HG03575 (cell line): ENCODE measurements at regions not wholly inside any gene's neighbourhood (a gene's known extent, or its start where the extent isn't known, plus 50 kb on each side); places are given as distances from the start of the nearest gene placed in this dataset.

Source experiments
- ATAC-seq: cut with Tn5 transposase; IDR thresholded peaks from one replicate; pipeline ENCODE4 v1.9.1; 2021; ENCODE audit not compliant: unreplicated experiment, insufficient number of reproducible peaks, low FRiP score; ENCODE audit errors: extremely low read depth

DNA sequence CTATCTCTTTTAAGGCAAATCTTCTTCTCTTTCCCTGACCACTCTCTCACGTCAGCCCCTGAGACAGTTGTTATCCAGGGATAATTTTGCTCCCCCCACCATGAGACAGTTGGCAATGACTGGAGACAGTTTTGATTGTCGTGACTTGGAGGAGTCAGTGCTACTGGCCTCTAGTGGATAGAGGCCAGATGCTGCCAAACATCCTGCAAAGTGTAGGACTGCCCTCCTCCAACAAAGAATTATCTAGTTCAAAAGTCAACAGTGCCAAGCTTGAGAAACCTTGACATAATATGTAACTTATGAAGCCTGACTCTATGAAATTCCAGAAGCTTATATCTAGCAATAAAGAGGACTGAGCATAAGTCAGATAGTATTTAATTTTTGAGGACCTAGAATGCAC is 502.1 kb upstream of the IGFBP7 start:
- no peak for ATAC-seq

DNA sequence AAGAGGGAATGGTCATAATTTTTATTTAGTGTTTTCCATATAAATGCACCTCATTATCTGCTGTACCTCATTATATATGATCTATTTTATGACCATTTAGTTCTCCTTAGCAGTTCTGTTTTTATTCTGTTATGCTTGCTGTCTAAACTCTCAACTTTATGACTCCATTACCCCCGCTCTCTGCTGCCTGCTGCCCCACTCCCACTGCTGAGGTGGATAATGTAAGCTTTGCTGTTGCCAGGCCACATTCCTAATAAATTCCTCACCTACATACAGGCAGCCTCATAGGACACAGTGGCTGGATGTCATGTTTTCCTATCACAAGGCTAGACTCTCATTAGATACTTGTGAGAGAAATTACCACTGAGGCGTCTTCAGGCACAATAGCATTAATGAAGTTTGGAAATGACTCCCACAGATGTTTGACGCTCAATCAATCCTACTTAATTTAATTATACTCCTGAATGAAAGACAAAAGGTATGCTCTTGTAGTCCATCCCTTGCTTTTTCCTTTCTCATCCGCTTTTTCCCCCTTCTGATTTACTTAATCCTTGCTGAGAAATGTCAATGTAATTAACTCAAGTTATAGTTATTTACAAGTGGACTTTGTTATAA is 497.5 kb upstream of the IGFBP7 start:
- no peak for ATAC-seq

DNA sequence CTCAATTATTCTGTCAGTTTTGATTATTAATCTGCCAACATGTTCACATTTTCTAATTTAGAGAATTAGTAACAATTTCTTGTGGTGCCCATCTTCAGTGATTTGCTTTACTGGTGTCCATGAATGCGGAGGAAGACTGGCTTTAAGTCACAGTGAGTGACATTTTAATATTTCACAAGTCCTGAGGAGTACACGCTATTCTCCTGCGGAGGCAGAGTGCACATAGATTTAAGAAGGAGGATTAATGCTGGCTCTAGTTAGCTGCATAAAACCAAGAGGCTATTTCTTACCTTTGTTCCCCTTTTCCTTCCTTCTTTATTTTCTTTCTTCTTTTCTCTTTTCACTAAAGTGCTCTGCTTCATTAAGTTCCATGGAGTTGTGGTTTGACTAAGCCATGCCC is 495.2 kb upstream of the IGFBP7 start:
- no peak for ATAC-seq

DNA sequence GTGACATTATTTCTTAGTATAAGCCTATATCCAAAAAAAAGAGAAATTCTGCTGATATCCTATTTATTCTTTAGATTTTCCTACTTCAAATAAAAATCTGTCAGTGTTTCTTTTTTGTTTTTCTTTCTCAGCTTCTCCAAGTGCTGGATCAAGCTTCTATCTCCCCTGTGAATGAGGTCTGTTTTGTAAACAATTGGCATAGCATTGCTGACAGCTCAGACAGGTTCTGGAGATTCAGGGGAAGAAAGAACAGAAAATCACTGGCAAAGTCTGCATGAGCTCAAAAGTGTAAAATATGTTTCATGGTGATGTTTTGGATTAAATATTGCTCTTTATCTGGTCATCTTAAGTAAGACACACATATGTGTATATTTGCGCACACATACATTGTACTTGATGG is 492.0 kb upstream of the IGFBP7 start:
- no peak for ATAC-seq

DNA sequence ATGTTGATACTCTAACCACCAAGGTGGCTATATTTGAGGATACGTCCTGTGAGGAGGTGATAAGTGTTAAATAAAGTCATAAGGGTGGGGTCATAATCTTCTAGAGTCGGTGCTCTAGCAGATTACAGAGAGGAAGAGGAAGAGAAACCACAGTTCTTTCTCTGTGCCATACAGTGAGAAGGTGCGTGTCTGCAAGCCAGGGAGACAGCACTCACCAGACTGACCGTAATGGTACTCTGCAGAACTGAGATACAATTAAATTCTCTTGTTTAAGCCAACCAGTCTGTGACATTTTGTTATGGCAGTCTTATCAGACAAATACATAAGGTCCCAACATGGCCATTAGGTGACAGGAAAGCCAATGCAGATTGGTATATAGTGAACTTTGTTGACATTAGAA is 480.9 kb upstream of the IGFBP7 start:
- ATAC-seq, result no peak

GRCh38 chr4:57588557-57588956 is 478.4 kb upstream of the IGFBP7 start:
- no peak for ATAC-seq

DNA sequence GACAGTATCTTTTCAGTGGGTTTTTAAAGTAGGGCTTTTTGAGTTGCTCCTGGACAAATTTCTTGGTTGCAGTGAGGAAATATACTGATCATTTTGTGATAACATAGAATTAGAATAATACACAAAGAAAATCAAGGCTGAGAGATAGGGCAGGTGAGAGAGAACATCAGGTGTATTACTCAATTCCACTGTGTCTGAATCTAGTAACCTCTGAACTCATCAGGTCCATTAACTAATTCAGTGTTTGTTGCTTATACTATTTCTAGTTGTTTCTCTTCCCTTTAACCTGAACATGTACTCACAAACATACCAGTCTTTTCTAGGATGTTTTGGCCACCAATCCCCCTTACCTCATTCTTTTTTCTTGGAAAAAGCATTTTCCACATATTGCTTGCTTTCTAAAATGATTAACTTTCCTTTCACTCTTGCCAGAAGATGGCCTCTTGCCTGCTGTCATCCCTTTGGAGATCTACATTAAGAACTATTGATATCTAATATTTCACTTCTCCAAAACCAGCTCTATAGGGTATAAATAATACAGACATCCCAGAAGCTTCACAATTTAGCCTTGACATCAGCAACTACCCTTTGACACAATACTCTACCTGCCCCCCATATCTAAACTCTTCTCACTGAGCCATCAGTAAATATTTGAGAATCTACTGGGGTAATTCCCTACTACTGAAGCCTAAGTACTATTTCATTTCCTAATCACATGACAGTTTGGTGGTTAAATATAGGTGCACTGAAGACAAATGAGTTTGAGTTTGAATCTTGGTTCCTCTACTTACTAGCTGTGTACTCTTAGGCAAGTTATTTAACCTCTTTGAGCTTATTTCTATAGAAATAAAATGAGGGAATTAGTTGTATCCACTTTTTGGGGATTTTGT is 470.8 kb upstream of the IGFBP7 start:
- no peak for ATAC-seq

DNA sequence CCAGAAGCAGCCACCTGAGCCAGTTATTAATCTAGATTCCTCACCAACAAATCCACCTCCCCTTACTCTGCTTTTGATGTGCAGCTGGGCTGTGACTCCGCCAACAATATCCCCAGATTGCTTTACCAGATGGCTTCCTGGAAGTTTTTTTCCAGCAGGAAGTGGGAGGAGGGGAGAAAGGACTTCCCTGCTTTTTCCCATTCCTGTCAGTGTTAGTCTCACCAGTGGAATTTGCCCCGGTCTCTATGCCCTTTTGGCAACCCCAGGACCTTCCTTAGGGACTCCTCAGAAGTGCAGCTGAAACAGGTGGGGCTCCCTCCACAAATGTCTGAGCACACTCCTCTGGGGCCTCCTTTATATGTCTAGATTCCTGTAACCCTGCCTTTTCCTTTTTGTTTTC is 465.2 kb upstream of the IGFBP7 start:
- no peak for ATAC-seq

DNA sequence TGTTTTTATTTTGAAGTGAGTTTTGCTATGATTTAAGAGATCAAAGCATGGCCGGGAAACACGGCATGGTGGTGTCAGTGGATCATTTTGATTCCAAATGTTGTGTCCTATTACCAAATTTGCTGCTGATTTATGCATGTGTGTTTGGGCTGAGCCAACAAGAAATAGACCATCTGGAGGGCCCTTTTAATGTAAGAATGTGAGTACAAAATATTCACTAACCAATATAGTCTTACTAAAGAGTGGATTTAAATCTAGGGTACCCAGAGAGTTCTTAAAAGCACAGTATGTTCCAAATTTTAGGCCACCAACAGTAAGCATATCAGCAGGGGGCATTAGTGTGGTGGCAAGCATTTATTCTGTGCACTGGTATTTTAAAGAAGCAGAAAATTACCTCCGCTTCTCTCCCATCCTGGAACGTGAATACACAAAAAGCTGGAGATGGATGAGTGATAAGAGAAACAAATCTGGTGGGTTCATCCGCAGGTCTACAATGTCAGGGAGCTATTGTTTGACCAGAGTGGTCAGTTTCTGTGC is 444.4 kb upstream of the IGFBP7 start:
- no peak for ATAC-seq

GRCh38 chr4:57553728-57554127 is 443.5 kb upstream of the IGFBP7 start:
- no peak for ATAC-seq

- ATAC-seq, result no peak
These were observed 440.0 kb upstream of the IGFBP7 start for GRCh38 chr4:57550198-57550597.

DNA sequence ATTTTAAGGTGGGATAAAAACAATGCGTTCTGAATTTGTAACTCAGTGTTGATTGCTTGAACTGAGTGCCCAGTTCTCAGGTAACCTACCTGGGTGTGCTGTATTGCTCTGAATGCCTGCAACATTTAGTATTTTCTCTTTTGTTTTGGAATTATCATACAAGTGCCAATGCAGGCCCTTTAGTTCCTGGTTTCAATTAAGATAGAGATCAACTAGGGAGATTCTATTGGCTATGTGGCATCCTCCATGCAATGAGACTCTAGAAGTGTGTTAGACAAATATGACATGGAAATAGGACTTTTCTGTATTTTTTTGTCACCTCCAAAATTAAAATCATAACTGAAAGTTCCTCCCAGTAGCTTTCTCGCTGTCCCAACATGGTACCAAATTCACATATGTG is 438.7 kb upstream of the IGFBP7 start:
- ATAC-seq, result no peak

GRCh38 chr4:57544811-57545654 is 434.8 kb upstream of the IGFBP7 start:
- no peak for ATAC-seq

DNA sequence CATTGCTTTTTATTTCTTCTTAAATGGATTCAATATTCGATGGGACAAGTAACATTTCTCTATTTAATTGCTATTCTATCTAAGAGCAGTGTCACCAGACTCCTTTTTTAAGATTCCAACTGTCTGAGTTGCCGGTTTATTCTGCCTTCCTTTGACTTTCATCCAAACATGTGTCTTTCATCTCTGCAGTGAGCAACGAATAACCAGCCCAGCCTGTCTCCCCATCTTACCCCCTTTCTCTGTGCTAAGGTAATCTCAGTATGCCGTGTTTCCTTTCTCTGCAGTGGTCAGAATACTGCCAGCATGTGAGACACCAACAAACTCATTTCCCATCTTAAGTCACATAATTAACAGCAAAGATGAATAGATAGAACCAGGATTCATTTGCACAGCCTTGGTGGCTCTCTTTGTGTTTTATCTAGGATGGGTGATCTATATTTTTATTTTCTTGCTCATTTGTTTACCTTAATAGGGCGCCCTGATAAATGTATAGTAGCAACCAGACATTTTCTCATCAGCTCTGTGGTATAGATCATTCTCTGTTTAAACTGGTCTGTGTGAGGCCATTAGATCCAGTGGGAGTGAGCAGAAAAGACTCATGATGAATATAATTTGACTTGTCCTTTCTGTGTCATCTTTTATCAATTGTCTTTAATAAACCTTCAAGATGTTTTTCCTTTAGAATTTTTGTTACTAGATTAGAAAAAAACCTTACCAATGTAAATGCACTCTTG is 394.8 kb upstream of the IGFBP7 start:
- no peak for ATAC-seq

DNA sequence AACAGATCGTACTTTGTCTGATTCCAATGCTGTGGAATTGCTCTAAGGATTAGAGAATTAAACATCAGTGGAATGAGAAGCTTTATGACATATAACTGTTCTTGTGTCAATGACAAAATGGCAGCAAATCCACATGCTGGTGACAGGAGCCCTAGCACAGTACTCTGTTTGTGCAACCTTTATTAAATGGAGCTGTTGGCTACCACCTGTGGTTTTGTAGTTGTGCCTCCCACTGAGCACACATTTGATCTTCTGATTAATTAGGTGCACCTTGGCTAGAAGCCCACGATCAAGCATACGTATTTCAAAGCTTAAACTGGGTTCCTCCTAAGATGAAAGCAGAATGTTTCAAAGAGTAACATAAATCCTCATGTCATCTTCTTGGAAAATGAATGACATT is 394.0 kb upstream of the IGFBP7 start:
- no peak for ATAC-seq

DNA sequence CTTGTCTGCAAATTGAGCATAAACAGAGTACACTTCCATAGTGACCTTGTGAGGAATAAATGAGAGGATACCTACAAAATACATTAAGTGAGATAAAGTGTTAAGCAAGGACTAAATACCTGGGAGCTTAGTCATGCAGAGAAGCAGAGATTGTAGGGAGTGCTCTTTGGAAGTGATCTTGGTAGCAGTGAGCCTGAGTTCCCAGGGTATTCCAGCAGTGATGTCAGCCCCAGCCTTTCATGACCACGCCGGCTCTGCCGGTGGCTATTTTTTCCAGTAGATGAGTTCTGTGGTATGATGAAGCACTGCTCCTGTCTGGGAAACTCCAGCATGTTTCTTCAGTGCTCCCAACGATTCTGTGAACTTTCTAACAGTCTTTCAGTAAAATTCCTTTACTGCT is 391.5 kb upstream of the IGFBP7 start:
- no peak for ATAC-seq

DNA sequence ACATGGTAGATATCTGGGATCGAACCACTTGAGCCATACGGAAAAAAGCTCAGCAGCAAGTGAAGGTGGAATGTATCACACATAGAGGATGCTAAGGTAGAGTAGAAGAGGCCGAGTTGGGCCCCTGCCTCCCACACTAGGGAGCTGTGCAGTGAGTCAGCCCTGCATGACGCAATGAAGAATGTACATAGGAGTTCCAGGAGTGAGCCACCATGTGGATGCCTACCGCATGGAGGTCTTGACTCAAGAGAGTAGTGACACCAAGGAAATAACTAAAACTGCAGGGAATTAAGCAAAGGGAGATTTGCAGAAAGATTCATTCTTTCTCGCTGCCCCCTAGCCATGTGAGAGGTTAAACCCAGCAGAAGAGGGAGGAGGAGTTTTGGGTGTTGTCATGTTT is 389.6 kb upstream of the IGFBP7 start:
- no peak for ATAC-seq

DNA sequence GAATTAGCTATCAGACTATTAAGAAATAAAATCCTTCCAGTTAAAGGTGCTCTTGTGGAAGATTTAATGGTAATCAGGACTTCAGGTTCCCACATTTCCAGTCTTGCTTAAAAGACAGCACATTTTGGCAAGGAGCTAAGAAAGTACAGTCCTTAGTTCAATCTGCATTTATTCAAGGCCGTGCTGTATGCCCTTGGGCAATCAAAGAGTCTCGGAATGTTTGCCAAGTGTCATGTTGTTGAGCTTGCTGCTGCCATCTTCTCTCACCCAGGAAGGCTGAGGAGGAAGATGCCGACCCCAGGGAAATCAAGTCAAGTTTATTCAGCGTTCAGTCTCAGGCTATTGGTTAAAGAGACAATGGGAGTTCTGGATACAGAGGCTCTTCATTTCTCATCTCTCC is 388.1 kb upstream of the IGFBP7 start:
- ATAC-seq, result no peak
